HCT116 (cell line): ENCODE measurements at regions not wholly inside any gene's neighbourhood (a gene's known extent, or its start where the extent isn't known, plus 50 kb on each side); places are given as distances from the start of the nearest gene placed in this dataset.

Source experiments
- ATAC-seq: fragments of 200-7000 bp; cut with Tn5 transposase; 2 replicates; pipeline ENCODE4 v1.9.1; 2020; ENCODE audit warnings: mild to moderate bottlenecking, moderate library complexity
- BruUV-seq: library from RNA; stranded (reverse); fragments of 400-500 nt; replicated peaks from 2 replicates; lab custom pipeline; 2021; lab: Mats Ljungman, UMichigan
- CTCF ChIA-PET: fragments of 300-600 bp; sonication (Branson Sonifier 250); formaldehyde crosslinking; loops from one replicate; lab custom pipeline; 2021; ENCODE audit warnings: antibody characterized with exemption; lab: Charles Lee
- POLR2A ChIA-PET: fragments of 300-600, 350-600 bp; sonication (Branson Sonifier 250); formaldehyde crosslinking; loops from one replicate; lab custom pipeline; 2021; ENCODE audit warnings: antibody characterized with exemption; lab: Charles Lee
- RAD21 ChIA-PET, 2 experiments: fragments of 300-600 bp; sonication (Branson Sonifier 250); formaldehyde crosslinking; loops; one replicate each; lab custom pipeline; 2023; ENCODE audit warnings: low total read pairs in 2 of 2; ENCODE audit not compliant: uncharacterized antibody in 2 of 2, unreplicated experiment in 2 of 2, low non-redundant PET in 1 of 2; lab: Charles Lee
- DNase-seq: peaks from one replicate; pipeline ENCODE4 v3.0.0-alpha.2; 2010; ENCODE audit warnings: low read depth, low spot score
- H2AFZ ChIP-seq: fragments of 200-600 bp; shearing (Covaris generic), sonication (generic); 2 replicates; pipeline ENCODE4 v1.6.1; 2017; ENCODE audit warnings: low read depth, mixed run types, mixed read lengths, antibody characterized with exemption, low read length; ENCODE audit not compliant: poor library complexity, severe bottlenecking
- H3K27ac ChIP-seq: 2 replicates; pipeline ENCODE4 v1.5.1; 2012; ENCODE audit warnings: low read depth, low read length
- H3K27me3 ChIP-seq: fragments of 200-600 bp; sonication (generic); 2 replicates; pipeline ENCODE4 v1.6.1; 2016; ENCODE audit warnings: mixed run types, low read length, mixed read lengths; ENCODE audit not compliant: insufficient read depth
- H3K36me3 ChIP-seq, 2 experiments: fragments of 200-500 bp in 1 of 2; fragments of 200-600 bp in 1 of 2; sonication (Bioruptor generic) in 1 of 2; sonication (generic) in 1 of 2; 2 replicates each; pipeline versions ENCODE4 v1.5.1 to v1.6.1; 2014 to 2016; ENCODE audit warnings: low read length in 2 of 2, inconsistent platforms in 1 of 2, mixed read lengths in 1 of 2, mixed run types in 1 of 2; ENCODE audit not compliant: insufficient read depth in 2 of 2, control insufficient read depth in 1 of 2
- H3K4me1 ChIP-seq, 2 experiments: fragments of 200-600 bp in 1 of 2; sonication (generic) in 1 of 2; 2 replicates each; pipeline versions ENCODE4 v1.5.1 to v1.6.1; 2012 to 2017; ENCODE audit warnings: low read length in 2 of 2, inconsistent platforms in 1 of 2, mild to moderate bottlenecking in 1 of 2, mixed read lengths in 1 of 2, mixed run types in 1 of 2, moderate library complexity in 1 of 2; ENCODE audit not compliant: insufficient read depth in 2 of 2, control insufficient read depth in 1 of 2
- H3K4me2 ChIP-seq: fragments of 200-600 bp; sonication (generic); 2 replicates; pipeline ENCODE4 v1.6.1; 2017; ENCODE audit warnings: mixed run types, low read length, mixed read lengths
- H3K4me3 ChIP-seq, 2 experiments: fragments of 200-600 bp in 1 of 2; sonication (generic) in 1 of 2; replicated peaks in 1 of 2; 2 replicates each; pipeline ENCODE4 v1.5.1; 2011 to 2016; ENCODE audit warnings: low read length in 2 of 2, control low read depth in 1 of 2, low read depth in 1 of 2, mild to moderate bottlenecking in 1 of 2, mixed read lengths in 1 of 2, mixed run types in 1 of 2
- H3K79me2 ChIP-seq: fragments of 200-600 bp; sonication (generic); 2 replicates; pipeline ENCODE4 v1.6.1; 2017; ENCODE audit warnings: mild to moderate bottlenecking, mixed run types, low read length, moderate library complexity, mixed read lengths; ENCODE audit not compliant: insufficient read depth
- H3K9ac ChIP-seq: fragments of 200-600 bp; sonication (generic); 2 replicates; pipeline ENCODE4 v1.6.1; 2016; ENCODE audit warnings: low read length, mixed read lengths
- H3K9me2 ChIP-seq: fragments of 200-600 bp; sonication (generic), shearing (Covaris generic); 2 replicates; pipeline ENCODE4 v1.6.1; 2017; ENCODE audit warnings: mixed run types, mild to moderate bottlenecking, moderate library complexity; ENCODE audit not compliant: insufficient read depth
- H3K9me3 ChIP-seq, 2 experiments: fragments of 200-500 bp in 1 of 2; fragments of 200-600 bp in 1 of 2; sonication (Bioruptor generic) in 1 of 2; sonication (generic) in 1 of 2; 2 replicates each; pipeline ENCODE4 v1.6.1; 2014 to 2017; ENCODE audit warnings: low read length in 2 of 2, mixed read lengths in 2 of 2, inconsistent platforms in 1 of 2, low read depth in 1 of 2, mild to moderate bottlenecking in 1 of 2, mixed run types in 1 of 2, moderate library complexity in 1 of 2; ENCODE audit not compliant: control insufficient read depth in 1 of 2, insufficient read depth in 1 of 2
- H4K20me1 ChIP-seq: fragments of 200-600 bp; sonication (generic), shearing (Covaris generic); 2 replicates; pipeline ENCODE4 v1.6.1; 2017; ENCODE audit warnings: mixed run types, mild to moderate bottlenecking, moderate library complexity; ENCODE audit not compliant: insufficient read depth
- CBX3 ChIP-seq: IDR thresholded peaks from 2 replicates; pipeline ENCODE4 v1.6.1; 2012; ENCODE audit warnings: low read depth
- CEBPB ChIP-seq: IDR thresholded peaks from 2 replicates; pipeline ENCODE4 v1.6.1; 2012; ENCODE audit warnings: low read depth
- EGR1 ChIP-seq: IDR thresholded peaks from 2 replicates; pipeline ENCODE4 v1.6.1; 2012; ENCODE audit warnings: low read depth
- ELF1 ChIP-seq: IDR thresholded peaks from 2 replicates; pipeline ENCODE4 v1.6.1; 2012; ENCODE audit warnings: low read depth, borderline replicate concordance
- EZH2phosphoT487 ChIP-seq: fragments of 200-600 bp; IDR thresholded peaks from 2 replicates; pipeline ENCODE4 v1.6.1; 2018; ENCODE audit warnings: antibody characterized with exemption, borderline replicate concordance
- FOSL1 ChIP-seq: IDR thresholded peaks from 2 replicates; pipeline ENCODE4 v1.6.1; 2012; ENCODE audit warnings: low read depth
- JUND ChIP-seq: IDR thresholded peaks from 2 replicates; pipeline ENCODE4 v1.6.1; 2012
- MAX ChIP-seq: IDR thresholded peaks from 2 replicates; pipeline ENCODE4 v1.6.1; 2012
- POLR2A ChIP-seq: IDR thresholded peaks from 2 replicates; pipeline ENCODE4 v1.7.0; 2011; ENCODE audit warnings: borderline replicate concordance; ENCODE audit not compliant: insufficient read depth, insufficient read length; ENCODE audit errors: extremely low read depth
- POLR2AphosphoS5 ChIP-seq: IDR thresholded peaks from 2 replicates; pipeline ENCODE4 v1.6.1; 2011; ENCODE audit warnings: mild to moderate bottlenecking, low read depth, low read length, moderate library complexity
- RAD21 ChIP-seq: IDR thresholded peaks from 2 replicates; pipeline ENCODE4 v1.6.1; 2012; ENCODE audit warnings: low read depth, mild to moderate bottlenecking
- SRF ChIP-seq: IDR thresholded peaks from 2 replicates; pipeline ENCODE4 v1.6.1; 2012; ENCODE audit warnings: low read depth
- YY1 ChIP-seq: IDR thresholded peaks from 2 replicates; pipeline ENCODE4 v1.6.1; 2011; ENCODE audit warnings: low read length, low read depth, moderate library complexity, mild to moderate bottlenecking; ENCODE audit not compliant: insufficient replicate concordance; ENCODE audit errors: extremely low read depth
- ZNF274 ChIP-seq: fragments of 200-500 bp; sonication (Bioruptor generic); IDR thresholded peaks from 2 replicates; pipeline ENCODE4 v1.6.1; 2014; ENCODE audit warnings: mild to moderate bottlenecking, low read depth, low read length, inconsistent platforms
- intact Hi-C: fragments of 100-400 bp; cut with micrococcal nuclease; formaldehyde crosslinking; loops from 2 replicates; pipeline ENCODE4 v1.10.0; 2022
- TF ChIP-seq, protein P1 (sequence below): IDR thresholded peaks from 2 replicates; pipeline ENCODE4 v1.6.1; 2012
- TF ChIP-seq, protein P2 (sequence below), 3 experiments: fragments of 200-600 bp in 1 of 3; sonication (generic) in 1 of 3; IDR thresholded peaks in 2 of 3; conservative IDR thresholded peaks in 1 of 3; 2 replicates each; pipeline ENCODE4 v1.5.1; 2012 to 2017; ENCODE audit warnings: low read depth in 2 of 3, low read length in 2 of 3, antibody characterized with exemption in 1 of 3, borderline replicate concordance in 1 of 3, control low read depth in 1 of 3, mild to moderate bottlenecking in 1 of 3, mixed read lengths in 1 of 3, mixed run types in 1 of 3, moderate library complexity in 1 of 3; ENCODE audit not compliant: insufficient read depth in 1 of 3

DNA sequence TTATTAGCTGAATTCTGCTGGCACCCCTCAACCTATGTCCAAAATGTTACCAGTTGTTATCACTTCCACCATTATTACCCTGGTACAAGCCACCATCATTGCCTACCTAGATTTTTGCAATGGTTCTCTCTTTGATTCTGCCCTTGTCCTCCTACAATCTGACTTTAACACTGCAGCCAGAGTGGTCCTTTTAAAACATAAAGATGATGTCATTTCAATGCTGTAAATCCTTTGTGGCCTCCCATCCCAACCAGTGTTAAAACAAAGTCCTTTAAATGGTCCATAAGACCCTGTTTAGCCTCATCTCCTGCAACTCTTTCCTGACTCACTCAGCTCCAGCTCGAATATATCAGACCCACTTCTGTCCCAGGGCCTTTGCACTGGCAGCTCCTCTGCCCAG, 54.9 kb upstream of the FSTL4 start:
- Histone ChIP-seq H3K27ac (no peak overlapping the region), H3K36me3 (no peaks in the 10 kb centered on the region), H3K9me3 (no peaks in the 10 kb centered on the region), H3K79me2 (no peaks in the 10 kb centered on the region), H3K4me2 (no peak overlapping the region), H4K20me1 (no peaks in the 10 kb centered on the region), H3K9me2 (no peaks in the 10 kb centered on the region), H2AFZ (no peak overlapping the region), H3K4me1 (peaks cover 0 to 15% of the 10 kb centered on the region in 2 experiments; a peak in 2 of 4 replicates), H3K4me3 (no peak overlapping the region), H3K9ac (no peak overlapping the region), H3K27me3 (peaks cover 35% of the 10 kb centered on the region)
- TF ChIP-seq ELF1: no peak
- no peak for TF ChIP-seq MAX
- TF ChIP-seq POLR2AphosphoS5: no peak
- no peak for TF ChIP-seq CEBPB
- TF ChIP-seq RAD21: no peak
- intact Hi-C loops: no loop called here
- ChIA-PET RAD21 (no interaction called here), POLR2A (no interaction called here), CTCF (no interaction called here)
- no TSS peak for BruUV-seq
- no peak for DNase-seq
- ATAC-seq: no peak

GRCh38 chr5:133665571-133665970, 53.2 kb upstream of the FSTL4 start:
- Histone ChIP-seq H3K9me2 (no peaks in the 10 kb centered on the region), H3K36me3 (no peaks in the 10 kb centered on the region), H2AFZ (no peak overlapping the region), H3K27me3 (peaks cover 28% of the 10 kb centered on the region; the same call in 1 of the 2 replicates), H4K20me1 (no peaks in the 10 kb centered on the region), H3K9ac (no peak overlapping the region), H3K27ac (no peak overlapping the region), H3K4me3 (no peak overlapping the region), H3K4me2 (no peak overlapping the region), H3K79me2 (no peaks in the 10 kb centered on the region), H3K9me3 (no peaks in the 10 kb centered on the region), H3K4me1 (peaks cover 0 to 15% of the 10 kb centered on the region in 2 experiments; a peak in 2 of 4 replicates)
- BruUV-seq: no TSS peak
- ChIA-PET POLR2A (no interaction called here), CTCF (no interaction called here), RAD21 (no interaction called here)
- intact Hi-C loops: no loop called here
- TF ChIP-seq CBX3: no peak
- no peak for TF ChIP-seq RAD21
- TF ChIP-seq EZH2phosphoT487: no peak
- TF ChIP-seq, protein P1, sequence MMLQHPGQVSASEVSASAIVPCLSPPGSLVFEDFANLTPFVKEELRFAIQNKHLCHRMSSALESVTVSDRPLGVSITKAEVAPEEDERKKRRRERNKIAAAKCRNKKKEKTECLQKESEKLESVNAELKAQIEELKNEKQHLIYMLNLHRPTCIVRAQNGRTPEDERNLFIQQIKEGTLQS: no peak
- TF ChIP-seq CEBPB: no peak
- TF ChIP-seq EGR1: no peak
- TF ChIP-seq MAX: no peak
- no peak for TF ChIP-seq FOSL1
- TF ChIP-seq YY1: no peak
- TF ChIP-seq SRF: no peak
- TF ChIP-seq, protein P2, sequence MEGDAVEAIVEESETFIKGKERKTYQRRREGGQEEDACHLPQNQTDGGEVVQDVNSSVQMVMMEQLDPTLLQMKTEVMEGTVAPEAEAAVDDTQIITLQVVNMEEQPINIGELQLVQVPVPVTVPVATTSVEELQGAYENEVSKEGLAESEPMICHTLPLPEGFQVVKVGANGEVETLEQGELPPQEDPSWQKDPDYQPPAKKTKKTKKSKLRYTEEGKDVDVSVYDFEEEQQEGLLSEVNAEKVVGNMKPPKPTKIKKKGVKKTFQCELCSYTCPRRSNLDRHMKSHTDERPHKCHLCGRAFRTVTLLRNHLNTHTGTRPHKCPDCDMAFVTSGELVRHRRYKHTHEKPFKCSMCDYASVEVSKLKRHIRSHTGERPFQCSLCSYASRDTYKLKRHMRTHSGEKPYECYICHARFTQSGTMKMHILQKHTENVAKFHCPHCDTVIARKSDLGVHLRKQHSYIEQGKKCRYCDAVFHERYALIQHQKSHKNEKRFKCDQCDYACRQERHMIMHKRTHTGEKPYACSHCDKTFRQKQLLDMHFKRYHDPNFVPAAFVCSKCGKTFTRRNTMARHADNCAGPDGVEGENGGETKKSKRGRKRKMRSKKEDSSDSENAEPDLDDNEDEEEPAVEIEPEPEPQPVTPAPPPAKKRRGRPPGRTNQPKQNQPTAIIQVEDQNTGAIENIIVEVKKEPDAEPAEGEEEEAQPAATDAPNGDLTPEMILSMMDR (IDR thresholded peaks at IDR 0.05 in 2 of 3, conservative IDR thresholded peaks at IDR 0.05 in 1 of 3; ENCODE audit: borderline replicate concordance in 1 of 3, insufficient read depth in 1 of 3, low read depth in 2 of 3, low read length in 2 of 3): no peak
- TF ChIP-seq POLR2A: no peak
- no peak for TF ChIP-seq JUND
- no peak for TF ChIP-seq ZNF274
- no peak for TF ChIP-seq ELF1
- ATAC-seq (no peak), DNase-seq (no peak)
